Prostate gland (tissue), 2 donors: ENCODE measurements at regions not wholly inside any gene's neighbourhood (a gene's known extent, or its start where the extent isn't known, plus 50 kb on each side); places are given as distances from the start of the nearest gene placed in this dataset.

Source experiments
- DNase-seq: peaks from one replicate; pipeline ENCODE4 v3.0.0-alpha.2; 2019; ENCODE audit warnings: low spot score
- H3K27ac ChIP-seq, 2 donors: fragments of 200-600 bp; sonication (generic); 2 replicates each; pipeline ENCODE4 v1.5.1; 2017 to 2019
- H3K27me3 ChIP-seq: fragments of 200-600 bp; sonication (generic); replicated peaks from 2 replicates; pipeline ENCODE4 v1.5.1; 2019; ENCODE audit not compliant: insufficient read depth
- H3K36me3 ChIP-seq, 2 donors: fragments of 200-600 bp; sonication (generic); 1 replicate in 1 of 2; 2 replicates in 1 of 2; pipeline versions ENCODE4 v1.5.1 to v1.8.1; 2017 to 2019
- H3K4me1 ChIP-seq: fragments of 200-600 bp; sonication (generic); replicated peaks from 2 replicates; pipeline ENCODE4 v1.5.1; 2019
- H3K4me3 ChIP-seq, 2 donors: fragments of 200-600 bp; sonication (generic); 2 replicates each; pipeline ENCODE4 v1.5.1; 2017 to 2019
- H3K9me3 ChIP-seq: fragments of 200-600 bp; sonication (generic); 2 replicates; pipeline ENCODE4 v1.5.1; 2017
- POLR2A ChIP-seq: fragments of 450-650 bp; IDR thresholded peaks from one replicate; pipeline ENCODE4 v1.6.1; 2016; ENCODE audit warnings: antibody characterized with exemption, mild to moderate bottlenecking
- POLR2AphosphoS5 ChIP-seq: sonication (generic); formaldehyde crosslinking; IDR thresholded peaks from one replicate; pipeline ENCODE4 v1.6.1; 2017; ENCODE audit warnings: antibody characterized with exemption
- whole genome bisulfite sequencing: methylation state at CpG from one replicate; pipeline ENCODE4 v1.1.5; 2018; 5-methylcytosine and 5-hydroxymethylcytosine counted together
- intact Hi-C: fragments of 100-400 bp; cut with DNase I; formaldehyde crosslinking; loops from one replicate; pipeline ENCODE4 v1.14.2; 2022
- TF ChIP-seq, protein P1 (sequence below), 4 experiments: fragments of 200-600 bp in 2 of 4; fragments of 450-650 bp in 2 of 4; sonication (generic) in 2 of 4; IDR thresholded peaks; 1 replicate in 3 of 4; 2 replicates in 1 of 4; pipeline ENCODE4 v1.5.1; 2016 to 2019; ENCODE audit warnings: antibody characterized with exemption in 4 of 4, mild to moderate bottlenecking in 2 of 4, moderate library complexity in 2 of 4

DNA sequence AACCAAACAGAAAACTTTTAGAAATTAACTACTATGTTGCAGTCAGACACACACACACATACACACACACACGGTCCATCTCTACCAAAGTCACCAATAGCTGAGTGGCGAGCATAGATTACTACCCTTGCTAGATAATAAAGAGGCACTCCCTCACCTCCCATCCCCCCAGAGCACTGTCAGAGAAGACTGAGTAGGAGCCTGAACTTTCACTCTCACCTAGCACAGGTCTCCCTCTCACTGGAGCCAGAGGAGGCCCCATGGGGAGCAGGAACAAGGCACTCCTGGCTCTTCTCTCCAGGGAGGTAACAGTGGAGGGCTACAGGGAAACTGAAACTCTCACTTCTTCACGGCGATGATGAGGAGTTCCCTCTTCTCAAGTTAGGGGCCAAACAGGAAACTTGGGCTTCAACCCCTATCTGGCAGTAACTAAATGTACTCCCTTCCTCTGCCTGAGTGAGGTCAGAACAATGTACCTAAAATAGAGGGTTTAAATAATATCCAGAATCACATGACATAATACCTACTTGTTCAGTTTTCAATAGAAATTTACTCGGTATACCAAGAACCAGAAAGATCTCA lies 975.3 kb upstream of the GBE1 start:
- TF ChIP-seq POLR2A = no peak
- TF ChIP-seq, protein P1, sequence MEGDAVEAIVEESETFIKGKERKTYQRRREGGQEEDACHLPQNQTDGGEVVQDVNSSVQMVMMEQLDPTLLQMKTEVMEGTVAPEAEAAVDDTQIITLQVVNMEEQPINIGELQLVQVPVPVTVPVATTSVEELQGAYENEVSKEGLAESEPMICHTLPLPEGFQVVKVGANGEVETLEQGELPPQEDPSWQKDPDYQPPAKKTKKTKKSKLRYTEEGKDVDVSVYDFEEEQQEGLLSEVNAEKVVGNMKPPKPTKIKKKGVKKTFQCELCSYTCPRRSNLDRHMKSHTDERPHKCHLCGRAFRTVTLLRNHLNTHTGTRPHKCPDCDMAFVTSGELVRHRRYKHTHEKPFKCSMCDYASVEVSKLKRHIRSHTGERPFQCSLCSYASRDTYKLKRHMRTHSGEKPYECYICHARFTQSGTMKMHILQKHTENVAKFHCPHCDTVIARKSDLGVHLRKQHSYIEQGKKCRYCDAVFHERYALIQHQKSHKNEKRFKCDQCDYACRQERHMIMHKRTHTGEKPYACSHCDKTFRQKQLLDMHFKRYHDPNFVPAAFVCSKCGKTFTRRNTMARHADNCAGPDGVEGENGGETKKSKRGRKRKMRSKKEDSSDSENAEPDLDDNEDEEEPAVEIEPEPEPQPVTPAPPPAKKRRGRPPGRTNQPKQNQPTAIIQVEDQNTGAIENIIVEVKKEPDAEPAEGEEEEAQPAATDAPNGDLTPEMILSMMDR (IDR thresholded peaks at IDR 0.05) = no peak
- TF ChIP-seq POLR2AphosphoS5 = no peak
- WGBS = 73% methylated on average over 5 of the region's 5 CpGs
- H3K9me3 ChIP-seq = no peaks in the 10 kb centered on the region

DNA sequence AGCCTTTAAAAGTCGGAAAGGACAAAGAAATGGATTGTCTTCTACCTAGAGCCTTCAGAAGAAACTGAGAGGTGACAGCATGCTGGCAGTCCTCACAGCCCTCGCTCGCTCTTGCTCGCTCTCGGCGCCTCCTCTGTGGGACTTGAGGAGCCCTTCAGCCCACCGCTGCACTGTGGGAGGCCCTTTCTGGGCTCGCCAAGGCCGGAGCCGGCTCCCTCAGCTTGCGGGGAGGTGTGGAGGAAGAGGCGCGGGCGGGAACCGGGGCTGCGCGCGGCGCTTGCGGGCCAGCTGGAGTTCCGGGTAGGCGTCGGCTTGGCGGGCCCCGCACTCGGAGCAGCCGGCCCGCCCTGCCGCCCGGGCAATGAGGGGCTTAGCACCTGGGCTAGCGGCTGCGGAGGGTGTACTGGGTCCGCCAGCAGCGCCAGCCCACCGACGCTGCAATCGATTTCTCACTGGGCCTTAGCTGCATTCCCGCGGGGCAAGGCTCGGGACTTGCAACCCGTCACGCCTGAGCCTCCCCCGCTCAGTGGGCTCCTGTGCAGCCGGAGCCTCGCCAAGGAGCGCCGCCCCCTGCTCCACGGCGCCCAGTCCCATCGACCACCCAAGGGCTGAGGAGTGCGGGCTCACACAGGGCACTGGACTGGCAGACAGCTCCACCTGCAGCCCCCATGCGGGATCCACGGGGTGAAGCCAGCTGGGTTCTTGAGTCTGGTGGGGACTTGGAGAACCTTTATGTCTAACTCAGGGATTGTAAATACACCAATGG lies 953.8 kb upstream of the GBE1 start:
- no peaks in the 10 kb centered on the region for H3K4me1 ChIP-seq
- WGBS = 90% methylated on average over 53 of the region's 53 CpGs
- no peaks in the 10 kb centered on the region for H3K9me3 ChIP-seq
- intact Hi-C loops = no loop called here
- H3K4me3 ChIP-seq = no peak overlapping the region
- H3K36me3 ChIP-seq = no peaks in the 10 kb centered on the region
- H3K27ac ChIP-seq = no peak overlapping the region
- TF ChIP-seq POLR2AphosphoS5 = no peak
- DNase-seq = no peak
- H3K27me3 ChIP-seq = no peaks in the 10 kb centered on the region

More for the DNA sequence above, 975.3 kb upstream of the GBE1 start:
- Histone ChIP-seq H3K27ac (no peak overlapping the region), H3K4me1 (no peaks in the 10 kb centered on the region), H3K36me3 (no peaks in the 10 kb centered on the region), H3K27me3 (no peaks in the 10 kb centered on the region), H3K4me3 (no peak overlapping the region)
- DNase-seq = no peak
- intact Hi-C loops = no loop called here

DNA sequence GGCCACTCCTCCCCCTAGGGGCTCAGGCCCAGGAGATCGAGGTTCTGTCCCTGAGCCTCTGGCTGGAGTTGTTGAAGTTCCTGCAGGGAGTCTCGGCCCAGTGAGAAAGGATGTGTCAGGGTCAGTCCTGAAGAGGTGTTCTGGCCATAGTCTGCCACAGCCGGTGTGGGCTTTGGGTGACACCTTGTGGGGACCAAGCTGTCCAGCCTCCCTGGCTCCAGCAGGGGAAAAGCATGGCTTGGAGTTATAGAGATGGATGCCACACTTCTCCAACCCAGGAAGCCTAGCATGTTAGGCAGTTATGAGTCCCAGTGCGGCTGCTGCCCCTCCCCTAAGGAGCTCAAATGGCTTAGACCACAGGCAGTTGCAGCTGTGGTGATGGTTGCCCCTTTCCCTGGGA lies 945.6 kb upstream of the GBE1 start:
- no peak for DNase-seq
- H3K27ac ChIP-seq = no peak overlapping the region
- no peaks in the 10 kb centered on the region for H3K36me3 ChIP-seq
- H3K4me1 ChIP-seq = no peaks in the 10 kb centered on the region
- no peaks in the 10 kb centered on the region for H3K9me3 ChIP-seq
- TF ChIP-seq POLR2AphosphoS5 (no peak), POLR2A (no peak)
- TF ChIP-seq, protein P1 (IDR thresholded peaks at IDR 0.05) = no peak
- WGBS = 66% methylated on average over 4 of the region's 4 CpGs
- no peak overlapping the region for H3K4me3 ChIP-seq
- H3K27me3 ChIP-seq = no peaks in the 10 kb centered on the region
- intact Hi-C loops = no loop called here

GRCh38 chr3:82685761-82686160 lies 924.3 kb upstream of the GBE1 start:
- no peak for DNase-seq
- 54% methylated on average over 3 of the region's 3 CpGs for WGBS
- no peak overlapping the region for H3K27ac ChIP-seq
- H3K36me3 ChIP-seq = no peaks in the 10 kb centered on the region
- H3K27me3 ChIP-seq = no peaks in the 10 kb centered on the region
- TF ChIP-seq POLR2A (no peak), POLR2AphosphoS5 (no peak)
- TF ChIP-seq, protein P1 (IDR thresholded peaks at IDR 0.05) = no peak
- intact Hi-C loops = no loop called here
- no peaks in the 10 kb centered on the region for H3K9me3 ChIP-seq
- no peaks in the 10 kb centered on the region for H3K4me1 ChIP-seq
- no peak overlapping the region for H3K4me3 ChIP-seq

GRCh38 chr3:82676356-82677026 lies 915.0 kb upstream of the GBE1 start:
- Histone ChIP-seq H3K4me1 (no peaks in the 10 kb centered on the region), H3K4me3 (no peak overlapping the region), H3K36me3 (no peaks in the 10 kb centered on the region), H3K27ac (no peak overlapping the region), H3K9me3 (no peaks in the 10 kb centered on the region), H3K27me3 (no peaks in the 10 kb centered on the region)
- WGBS = 100% methylated on average over 1 of the region's 1 CpG
- intact Hi-C loops = no loop called here
- DNase-seq = no peak
- no peak for TF ChIP-seq POLR2A
- TF ChIP-seq POLR2AphosphoS5 = no peak
- TF ChIP-seq, protein P1 (IDR thresholded peaks at IDR 0.05) = no peak
